ENCODE measurements at regions not wholly inside any gene's neighbourhood (a gene's known extent, or its start where the extent isn't known, plus 50 kb on each side); places are given as distances from the start of the nearest gene placed in this dataset.

DNA sequence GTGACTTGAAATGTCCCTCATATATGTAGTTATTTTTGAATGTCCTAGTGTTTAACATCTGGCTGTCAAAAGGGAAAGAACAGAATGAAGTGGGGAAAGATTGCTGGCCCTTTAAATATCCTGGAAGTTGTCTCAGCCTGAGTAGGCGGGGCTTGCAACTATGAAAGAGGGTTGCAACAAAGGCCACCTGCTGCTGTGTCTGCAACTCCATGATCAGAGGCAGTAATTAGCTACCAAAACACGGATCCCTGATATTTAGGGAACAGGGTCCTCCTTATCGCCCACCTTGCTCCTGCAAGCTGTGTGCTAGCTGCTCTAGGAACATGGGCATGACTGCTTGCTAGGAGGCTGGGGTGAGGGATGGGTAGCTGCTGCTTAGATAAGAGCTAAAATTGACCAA lies 100.2 kb upstream of the CFAP20DC start:
- peaks cover 0 to 6% (median 1%) of the 10 kb centered on the region in 4 donors for H3K9me3 ChIP-seq (ENCODE audit: control insufficient read depth in 4 of 4, low read length in 3 of 4)
- no peaks in the 10 kb centered on the region for H3K27me3 ChIP-seq (ENCODE audit: control insufficient read depth in 4 of 4, insufficient read depth in 4 of 4, low read length in 3 of 4)
- TF ChIP-seq, protein P1, sequence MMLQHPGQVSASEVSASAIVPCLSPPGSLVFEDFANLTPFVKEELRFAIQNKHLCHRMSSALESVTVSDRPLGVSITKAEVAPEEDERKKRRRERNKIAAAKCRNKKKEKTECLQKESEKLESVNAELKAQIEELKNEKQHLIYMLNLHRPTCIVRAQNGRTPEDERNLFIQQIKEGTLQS (IDR thresholded peaks at IDR 0.05), result no peak
- TF ChIP-seq NR2F2 (IDR thresholded peaks at IDR 0.05) (no peak), FOXA2 (IDR thresholded peaks at IDR 0.05) (no peak), HNF4A (conservative IDR thresholded peaks at IDR 0.05) (no peak), YY1 (IDR thresholded peaks at IDR 0.05) (no peak), HNF4G (IDR thresholded peaks at IDR 0.05) (no peak), JUND (IDR thresholded peaks at IDR 0.05) (no peak), SP1 (IDR thresholded peaks at IDR 0.05) (no peak), EGR1 (IDR thresholded peaks at IDR 0.05; ENCODE audit: low read depth in 2 of 2) (no peak), TAF1 (conservative IDR thresholded peaks at IDR 0.05) (no peak)
- TF ChIP-seq, protein P2, sequence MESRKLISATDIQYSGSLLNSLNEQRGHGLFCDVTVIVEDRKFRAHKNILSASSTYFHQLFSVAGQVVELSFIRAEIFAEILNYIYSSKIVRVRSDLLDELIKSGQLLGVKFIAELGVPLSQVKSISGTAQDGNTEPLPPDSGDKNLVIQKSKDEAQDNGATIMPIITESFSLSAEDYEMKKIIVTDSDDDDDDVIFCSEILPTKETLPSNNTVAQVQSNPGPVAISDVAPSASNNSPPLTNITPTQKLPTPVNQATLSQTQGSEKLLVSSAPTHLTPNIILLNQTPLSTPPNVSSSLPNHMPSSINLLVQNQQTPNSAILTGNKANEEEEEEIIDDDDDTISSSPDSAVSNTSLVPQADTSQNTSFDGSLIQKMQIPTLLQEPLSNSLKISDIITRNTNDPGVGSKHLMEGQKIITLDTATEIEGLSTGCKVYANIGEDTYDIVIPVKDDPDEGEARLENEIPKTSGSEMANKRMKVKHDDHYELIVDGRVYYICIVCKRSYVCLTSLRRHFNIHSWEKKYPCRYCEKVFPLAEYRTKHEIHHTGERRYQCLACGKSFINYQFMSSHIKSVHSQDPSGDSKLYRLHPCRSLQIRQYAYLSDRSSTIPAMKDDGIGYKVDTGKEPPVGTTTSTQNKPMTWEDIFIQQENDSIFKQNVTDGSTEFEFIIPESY (IDR thresholded peaks at IDR 0.05), result no peak
- TF ChIP-seq, protein P3, sequence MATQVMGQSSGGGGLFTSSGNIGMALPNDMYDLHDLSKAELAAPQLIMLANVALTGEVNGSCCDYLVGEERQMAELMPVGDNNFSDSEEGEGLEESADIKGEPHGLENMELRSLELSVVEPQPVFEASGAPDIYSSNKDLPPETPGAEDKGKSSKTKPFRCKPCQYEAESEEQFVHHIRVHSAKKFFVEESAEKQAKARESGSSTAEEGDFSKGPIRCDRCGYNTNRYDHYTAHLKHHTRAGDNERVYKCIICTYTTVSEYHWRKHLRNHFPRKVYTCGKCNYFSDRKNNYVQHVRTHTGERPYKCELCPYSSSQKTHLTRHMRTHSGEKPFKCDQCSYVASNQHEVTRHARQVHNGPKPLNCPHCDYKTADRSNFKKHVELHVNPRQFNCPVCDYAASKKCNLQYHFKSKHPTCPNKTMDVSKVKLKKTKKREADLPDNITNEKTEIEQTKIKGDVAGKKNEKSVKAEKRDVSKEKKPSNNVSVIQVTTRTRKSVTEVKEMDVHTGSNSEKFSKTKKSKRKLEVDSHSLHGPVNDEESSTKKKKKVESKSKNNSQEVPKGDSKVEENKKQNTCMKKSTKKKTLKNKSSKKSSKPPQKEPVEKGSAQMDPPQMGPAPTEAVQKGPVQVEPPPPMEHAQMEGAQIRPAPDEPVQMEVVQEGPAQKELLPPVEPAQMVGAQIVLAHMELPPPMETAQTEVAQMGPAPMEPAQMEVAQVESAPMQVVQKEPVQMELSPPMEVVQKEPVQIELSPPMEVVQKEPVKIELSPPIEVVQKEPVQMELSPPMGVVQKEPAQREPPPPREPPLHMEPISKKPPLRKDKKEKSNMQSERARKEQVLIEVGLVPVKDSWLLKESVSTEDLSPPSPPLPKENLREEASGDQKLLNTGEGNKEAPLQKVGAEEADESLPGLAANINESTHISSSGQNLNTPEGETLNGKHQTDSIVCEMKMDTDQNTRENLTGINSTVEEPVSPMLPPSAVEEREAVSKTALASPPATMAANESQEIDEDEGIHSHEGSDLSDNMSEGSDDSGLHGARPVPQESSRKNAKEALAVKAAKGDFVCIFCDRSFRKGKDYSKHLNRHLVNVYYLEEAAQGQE (IDR thresholded peaks at IDR 0.05), result no peak
- TF ChIP-seq, protein P4, sequence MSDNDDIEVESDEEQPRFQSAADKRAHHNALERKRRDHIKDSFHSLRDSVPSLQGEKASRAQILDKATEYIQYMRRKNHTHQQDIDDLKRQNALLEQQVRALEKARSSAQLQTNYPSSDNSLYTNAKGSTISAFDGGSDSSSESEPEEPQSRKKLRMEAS (IDR thresholded peaks at IDR 0.05), result no peak
- TF ChIP-seq, protein P5, sequence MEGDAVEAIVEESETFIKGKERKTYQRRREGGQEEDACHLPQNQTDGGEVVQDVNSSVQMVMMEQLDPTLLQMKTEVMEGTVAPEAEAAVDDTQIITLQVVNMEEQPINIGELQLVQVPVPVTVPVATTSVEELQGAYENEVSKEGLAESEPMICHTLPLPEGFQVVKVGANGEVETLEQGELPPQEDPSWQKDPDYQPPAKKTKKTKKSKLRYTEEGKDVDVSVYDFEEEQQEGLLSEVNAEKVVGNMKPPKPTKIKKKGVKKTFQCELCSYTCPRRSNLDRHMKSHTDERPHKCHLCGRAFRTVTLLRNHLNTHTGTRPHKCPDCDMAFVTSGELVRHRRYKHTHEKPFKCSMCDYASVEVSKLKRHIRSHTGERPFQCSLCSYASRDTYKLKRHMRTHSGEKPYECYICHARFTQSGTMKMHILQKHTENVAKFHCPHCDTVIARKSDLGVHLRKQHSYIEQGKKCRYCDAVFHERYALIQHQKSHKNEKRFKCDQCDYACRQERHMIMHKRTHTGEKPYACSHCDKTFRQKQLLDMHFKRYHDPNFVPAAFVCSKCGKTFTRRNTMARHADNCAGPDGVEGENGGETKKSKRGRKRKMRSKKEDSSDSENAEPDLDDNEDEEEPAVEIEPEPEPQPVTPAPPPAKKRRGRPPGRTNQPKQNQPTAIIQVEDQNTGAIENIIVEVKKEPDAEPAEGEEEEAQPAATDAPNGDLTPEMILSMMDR (IDR thresholded peaks at IDR 0.05; ENCODE audit: low read depth, low read length, missing input control), result no peak
- DNase-seq (ENCODE audit: low spot score), result no peak
- no peak overlapping the region for H3K4me3 ChIP-seq (ENCODE audit: low read depth in 1 of 3, low read length in 3 of 3)
- H3K36me3 ChIP-seq (ENCODE audit: control insufficient read depth in 4 of 4, insufficient read depth in 3 of 4, low read depth in 1 of 4, low read length in 3 of 4), result no peaks in the 10 kb centered on the region
- no peak overlapping the region for H3K9ac ChIP-seq (ENCODE audit: low read depth in 1 of 2, low read length in 2 of 2)
- 49% methylated on average over 3 of the region's 3 CpGs for WGBS
- H3K4me1 ChIP-seq (ENCODE audit: control insufficient read depth in 4 of 4, insufficient read depth in 4 of 4, low read length in 3 of 4), result no peaks in the 10 kb centered on the region
- no peak overlapping the region for H3K27ac ChIP-seq (ENCODE audit: low read depth in 1 of 2, low read length in 2 of 2)

DNA sequence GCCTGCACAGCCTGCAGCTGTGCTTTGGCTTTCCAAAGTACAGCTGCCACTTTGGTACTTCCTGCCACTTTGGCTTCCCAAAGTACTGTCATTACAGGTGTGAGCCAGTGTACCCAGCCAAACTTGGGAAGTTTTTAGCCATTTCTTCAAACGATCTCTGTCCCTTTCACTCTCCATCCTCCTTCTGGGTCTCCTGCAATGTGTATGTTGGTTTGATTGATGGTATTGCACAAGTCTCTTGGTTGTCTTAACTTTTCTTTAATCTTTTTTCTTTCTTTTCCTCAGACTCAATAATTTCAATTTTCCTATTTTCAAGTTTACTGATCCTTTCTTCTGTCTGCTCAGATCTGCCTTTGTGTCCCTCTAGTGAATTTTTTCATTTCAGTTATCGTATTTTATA lies 99.3 kb upstream of the CFAP20DC start:
- no peak for DNase-seq (ENCODE audit: low spot score)
- no peaks in the 10 kb centered on the region for H3K27me3 ChIP-seq (ENCODE audit: control insufficient read depth in 4 of 4, insufficient read depth in 4 of 4, low read length in 3 of 4)
- H3K9ac ChIP-seq (ENCODE audit: low read depth in 1 of 2, low read length in 2 of 2), result no peak overlapping the region
- H3K4me3 ChIP-seq (ENCODE audit: low read depth in 1 of 3, low read length in 3 of 3), result no peak overlapping the region
- peaks cover 0 to 6% (median 1%) of the 10 kb centered on the region in 4 donors for H3K9me3 ChIP-seq (ENCODE audit: control insufficient read depth in 4 of 4, low read length in 3 of 4)
- no peak overlapping the region for H3K27ac ChIP-seq (ENCODE audit: low read depth in 1 of 2, low read length in 2 of 2)
- no peaks in the 10 kb centered on the region for H3K36me3 ChIP-seq (ENCODE audit: control insufficient read depth in 4 of 4, insufficient read depth in 3 of 4, low read depth in 1 of 4, low read length in 3 of 4)
- H3K4me1 ChIP-seq (ENCODE audit: control insufficient read depth in 4 of 4, insufficient read depth in 4 of 4, low read length in 3 of 4), result no peaks in the 10 kb centered on the region
- WGBS, result 75% methylated on average over 2 of the region's 2 CpGs
- TF ChIP-seq YY1 (IDR thresholded peaks at IDR 0.05), result no peak
- TF ChIP-seq, protein P2 (IDR thresholded peaks at IDR 0.05), result no peak
- no peak for TF ChIP-seq SP1 (IDR thresholded peaks at IDR 0.05)
- TF ChIP-seq, protein P1 (IDR thresholded peaks at IDR 0.05), result no peak
- no peak for TF ChIP-seq TAF1 (conservative IDR thresholded peaks at IDR 0.05)
- TF ChIP-seq RXRA (IDR thresholded peaks at IDR 0.05), result no peak
- TF ChIP-seq GABPA (IDR thresholded peaks at IDR 0.05 in 1 of 2, conservative IDR thresholded peaks at IDR 0.05 in 1 of 2), result no peak
- TF ChIP-seq JUND (IDR thresholded peaks at IDR 0.05), result no peak
- TF ChIP-seq HNF4A (conservative IDR thresholded peaks at IDR 0.05), result no peak
- TF ChIP-seq, protein P3 (IDR thresholded peaks at IDR 0.05), result no peak
